ENCODE measurements at regions not wholly inside any gene's neighbourhood (a gene's known extent, or its start where the extent isn't known, plus 50 kb on each side); places are given as distances from the start of the nearest gene placed in this dataset.
"Not testable (repeated sequence)": the region's sequence is repeated elsewhere in the genome, so short reads cannot be mapped to it uniquely, and the experiment has no call there.

DNA sequence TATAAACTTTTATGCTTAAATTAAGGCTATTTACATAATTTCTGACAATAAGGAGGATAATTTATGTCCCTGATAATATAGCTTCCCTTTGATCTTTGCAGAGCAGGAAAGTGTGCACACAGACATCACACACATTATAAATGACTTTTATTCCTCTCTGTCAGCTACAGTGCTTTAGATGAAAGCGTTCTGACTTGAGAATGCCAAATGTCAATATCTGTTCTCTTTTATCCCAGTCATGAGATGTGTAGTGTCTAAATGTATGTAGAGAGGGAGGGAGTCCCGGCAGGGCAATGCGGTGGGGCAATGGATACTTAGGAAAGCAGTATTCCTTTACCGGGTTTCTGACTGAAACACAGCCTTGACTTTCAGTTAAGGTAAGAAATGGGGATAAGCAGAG lies 225.4 kb upstream of the CHORDC1 start:
- Histone ChIP-seq H3K9me3 (ENCODE audit: control insufficient read depth in 3 of 3, low read length in 3 of 3) (no peaks in the 10 kb centered on the region), H3K4me1 (ENCODE audit: control insufficient read depth in 3 of 3, insufficient read depth in 3 of 3, low read length in 3 of 3) (peaks cover 0 to 3% (median 0%) of the 10 kb centered on the region in 3 donors), H3K36me3 (ENCODE audit: control insufficient read depth in 3 of 3, insufficient read depth in 3 of 3, low read length in 3 of 3) (no peaks in the 10 kb centered on the region), H3K27ac (ENCODE audit: low read depth, low read length) (no peak overlapping the region), H3K9ac (ENCODE audit: low read depth in 1 of 3, low read length in 3 of 3) (no peak overlapping the region), H3K27me3 (ENCODE audit: control insufficient read depth in 3 of 3, insufficient read depth in 3 of 3, low read length in 3 of 3) (no peaks in the 10 kb centered on the region), H3K4me3 (ENCODE audit: low read length in 3 of 3) (no peak overlapping the region)

DNA sequence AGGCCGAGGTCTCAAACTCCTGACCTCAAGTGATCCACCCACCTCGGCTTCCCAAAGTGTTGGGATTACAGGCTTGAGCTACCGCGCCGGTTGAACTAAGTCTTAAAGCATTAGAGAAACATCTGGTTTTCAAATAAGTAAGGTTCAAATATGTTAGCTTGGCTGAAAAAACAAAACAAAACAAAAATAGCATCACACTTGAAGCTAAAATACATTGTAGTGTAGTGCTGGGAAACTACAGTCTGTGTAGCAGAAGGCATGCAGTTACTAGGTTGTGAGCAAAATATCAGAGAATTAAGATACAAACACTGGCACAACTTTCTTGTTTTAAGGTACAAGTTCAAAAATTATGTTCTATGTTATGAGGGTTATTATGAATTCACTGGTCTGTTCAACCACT lies 224.8 kb upstream of the CHORDC1 start:
- Histone ChIP-seq H3K9ac (ENCODE audit: low read depth in 1 of 3, low read length in 3 of 3) (no peak overlapping the region), H3K27me3 (ENCODE audit: control insufficient read depth in 3 of 3, insufficient read depth in 3 of 3, low read length in 3 of 3) (no peaks in the 10 kb centered on the region), H3K4me3 (ENCODE audit: low read length in 3 of 3) (no peak overlapping the region), H3K36me3 (ENCODE audit: control insufficient read depth in 3 of 3, insufficient read depth in 3 of 3, low read length in 3 of 3) (no peaks in the 10 kb centered on the region), H3K4me1 (ENCODE audit: control insufficient read depth in 3 of 3, insufficient read depth in 3 of 3, low read length in 3 of 3) (peaks cover 0 to 3% (median 0%) of the 10 kb centered on the region in 3 donors), H3K9me3 (ENCODE audit: control insufficient read depth in 3 of 3, low read length in 3 of 3) (no peaks in the 10 kb centered on the region), H3K27ac (ENCODE audit: low read depth, low read length) (no peak overlapping the region)

DNA sequence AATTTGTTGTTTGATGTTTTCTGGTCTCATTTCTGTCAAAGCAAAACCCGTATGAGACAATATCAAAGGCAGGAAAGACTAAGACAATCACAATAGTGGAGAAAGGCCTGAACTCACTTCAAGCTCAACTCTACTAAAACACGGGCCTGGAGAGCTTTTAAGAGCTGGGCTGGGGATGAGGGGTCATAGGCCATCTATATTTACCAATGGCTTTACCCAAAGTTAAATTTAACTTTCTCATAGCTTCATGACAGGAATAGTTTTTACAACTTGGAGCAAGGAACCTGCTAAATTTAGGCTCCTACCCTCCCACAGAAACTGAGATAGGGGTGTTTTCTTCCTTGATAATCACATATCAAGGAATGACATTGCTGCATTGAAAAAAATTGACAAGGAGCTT lies 223.4 kb upstream of the CHORDC1 start:
- Histone ChIP-seq H3K9me3 (ENCODE audit: control insufficient read depth in 3 of 3, low read length in 3 of 3) (no peaks in the 10 kb centered on the region), H3K4me1 (ENCODE audit: control insufficient read depth in 3 of 3, insufficient read depth in 3 of 3, low read length in 3 of 3) (peaks cover 0 to 3% (median 0%) of the 10 kb centered on the region in 3 donors), H3K36me3 (ENCODE audit: control insufficient read depth in 3 of 3, insufficient read depth in 3 of 3, low read length in 3 of 3) (no peaks in the 10 kb centered on the region), H3K9ac (ENCODE audit: low read depth in 1 of 3, low read length in 3 of 3) (no peak overlapping the region), H3K27ac (ENCODE audit: low read depth, low read length) (no peak overlapping the region), H3K27me3 (ENCODE audit: control insufficient read depth in 3 of 3, insufficient read depth in 3 of 3, low read length in 3 of 3) (no peaks in the 10 kb centered on the region), H3K4me3 (ENCODE audit: low read length in 3 of 3) (no peak overlapping the region)

DNA sequence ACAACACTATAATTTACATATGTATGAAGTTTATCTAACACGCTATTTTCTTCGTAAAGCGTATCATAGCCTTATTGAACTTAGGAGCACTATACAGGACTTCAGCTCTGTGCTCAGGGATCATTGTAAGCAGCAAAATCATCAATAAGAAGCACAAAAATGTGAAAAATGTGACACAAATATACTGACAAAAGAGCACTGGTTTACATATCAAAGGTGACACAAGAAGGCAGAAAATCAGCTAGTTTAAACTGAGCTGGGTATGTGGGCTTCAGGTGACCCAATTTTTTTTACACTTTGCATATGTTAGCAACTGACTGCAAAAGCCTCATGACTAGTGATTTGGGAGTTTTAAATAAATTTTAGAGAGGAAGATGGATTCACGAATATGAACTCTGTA lies 215.2 kb upstream of the CHORDC1 start:
- no peak overlapping the region for H3K9ac ChIP-seq (ENCODE audit: low read depth in 1 of 3, low read length in 3 of 3)
- no peak overlapping the region for H3K4me3 ChIP-seq (ENCODE audit: low read length in 3 of 3)
- H3K4me1 ChIP-seq (ENCODE audit: control insufficient read depth in 3 of 3, insufficient read depth in 3 of 3, low read length in 3 of 3): no peaks in the 10 kb centered on the region
- no peaks in the 10 kb centered on the region for H3K9me3 ChIP-seq (ENCODE audit: control insufficient read depth in 3 of 3, low read length in 3 of 3)
- no peak overlapping the region for H3K27ac ChIP-seq (ENCODE audit: low read depth, low read length)
- no peaks in the 10 kb centered on the region for H3K36me3 ChIP-seq (ENCODE audit: control insufficient read depth in 3 of 3, insufficient read depth in 3 of 3, low read length in 3 of 3)
- no peaks in the 10 kb centered on the region for H3K27me3 ChIP-seq (ENCODE audit: control insufficient read depth in 3 of 3, insufficient read depth in 3 of 3, low read length in 3 of 3)

- Histone ChIP-seq H3K9me3 (ENCODE audit: control insufficient read depth in 3 of 3, low read length in 3 of 3) (no peaks in the 10 kb centered on the region), H3K27ac (ENCODE audit: low read depth, low read length) (no peak overlapping the region), H3K27me3 (ENCODE audit: control insufficient read depth in 3 of 3, insufficient read depth in 3 of 3, low read length in 3 of 3) (no peaks in the 10 kb centered on the region), H3K4me3 (ENCODE audit: low read length in 3 of 3) (no peak overlapping the region), H3K36me3 (ENCODE audit: control insufficient read depth in 3 of 3, insufficient read depth in 3 of 3, low read length in 3 of 3) (no peaks in the 10 kb centered on the region), H3K4me1 (ENCODE audit: control insufficient read depth in 3 of 3, insufficient read depth in 3 of 3, low read length in 3 of 3) (no peaks in the 10 kb centered on the region), H3K9ac (ENCODE audit: low read depth in 1 of 3, low read length in 3 of 3) (no peak overlapping the region)
Measured at GRCh38 chr11:90434858-90435257, 212.0 kb upstream of the CHORDC1 start.

- Histone ChIP-seq H3K4me3 (ENCODE audit: low read length in 3 of 3) (no peak overlapping the region), H3K9me3 (ENCODE audit: control insufficient read depth in 3 of 3, low read length in 3 of 3) (no peaks in the 10 kb centered on the region), H3K27me3 (ENCODE audit: control insufficient read depth in 3 of 3, insufficient read depth in 3 of 3, low read length in 3 of 3) (no peaks in the 10 kb centered on the region), H3K36me3 (ENCODE audit: control insufficient read depth in 3 of 3, insufficient read depth in 3 of 3, low read length in 3 of 3) (no peaks in the 10 kb centered on the region), H3K27ac (ENCODE audit: low read depth, low read length) (no peak overlapping the region), H3K4me1 (ENCODE audit: control insufficient read depth in 3 of 3, insufficient read depth in 3 of 3, low read length in 3 of 3) (no peaks in the 10 kb centered on the region), H3K9ac (ENCODE audit: low read depth in 1 of 3, low read length in 3 of 3) (no peak overlapping the region)
Measured at GRCh38 chr11:90428836-90429235, 206.0 kb upstream of the CHORDC1 start.

DNA sequence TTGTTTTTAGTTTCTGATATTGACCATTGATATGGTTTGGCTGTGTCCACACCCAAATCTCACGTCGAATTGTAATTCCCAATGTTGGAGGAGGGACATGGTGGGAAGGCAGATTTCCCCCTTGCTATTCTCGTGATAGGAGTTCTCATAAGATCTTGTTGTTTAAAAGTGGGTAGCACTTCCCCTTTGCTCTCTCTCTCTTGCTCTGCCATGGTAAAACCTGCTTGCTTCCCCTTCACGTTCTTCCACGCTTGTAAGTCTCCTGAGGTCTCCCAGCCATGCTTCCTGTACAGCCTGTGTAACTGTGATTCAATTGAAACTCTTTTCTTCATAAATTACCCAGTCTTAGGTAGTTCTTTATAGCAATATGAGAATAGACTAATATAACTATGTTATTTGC lies 203.6 kb upstream of the CHORDC1 start:
- Histone ChIP-seq H3K4me1 (ENCODE audit: control insufficient read depth in 3 of 3, insufficient read depth in 3 of 3, low read length in 3 of 3) (no peaks in the 10 kb centered on the region), H3K27me3 (ENCODE audit: control insufficient read depth in 3 of 3, insufficient read depth in 3 of 3, low read length in 3 of 3) (no peaks in the 10 kb centered on the region), H3K27ac (ENCODE audit: low read depth, low read length) (no peak overlapping the region), H3K36me3 (ENCODE audit: control insufficient read depth in 3 of 3, insufficient read depth in 3 of 3, low read length in 3 of 3) (no peaks in the 10 kb centered on the region), H3K4me3 (ENCODE audit: low read length in 3 of 3) (no peak overlapping the region), H3K9me3 (ENCODE audit: control insufficient read depth in 3 of 3, low read length in 3 of 3) (no peaks in the 10 kb centered on the region), H3K9ac (ENCODE audit: low read depth in 1 of 3, low read length in 3 of 3) (no peak overlapping the region)

DNA sequence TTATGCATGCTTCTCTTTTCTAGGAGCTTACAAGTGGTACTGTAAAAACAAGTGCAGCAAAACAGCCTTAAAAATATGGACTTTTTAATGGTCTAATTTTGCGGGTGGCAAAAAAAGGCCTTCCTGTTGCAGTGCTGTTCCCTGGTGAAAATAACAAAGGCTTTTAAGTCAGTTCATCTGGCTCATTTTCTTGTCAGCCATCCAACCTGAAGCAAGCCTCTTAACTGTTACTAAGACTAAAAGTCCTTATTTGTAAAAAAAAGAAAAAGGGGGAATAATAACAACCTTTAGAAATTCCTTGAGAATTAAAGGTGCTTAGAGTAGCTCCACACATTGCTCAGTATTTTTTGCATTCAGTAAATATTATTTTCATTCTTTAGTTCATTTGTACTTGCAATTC lies 200.5 kb upstream of the CHORDC1 start:
- Histone ChIP-seq H3K27ac (ENCODE audit: low read depth, low read length) (no peak overlapping the region), H3K9ac (ENCODE audit: low read depth in 1 of 3, low read length in 3 of 3) (no peak overlapping the region), H3K27me3 (ENCODE audit: control insufficient read depth in 3 of 3, insufficient read depth in 3 of 3, low read length in 3 of 3) (no peaks in the 10 kb centered on the region), H3K36me3 (ENCODE audit: control insufficient read depth in 3 of 3, insufficient read depth in 3 of 3, low read length in 3 of 3) (no peaks in the 10 kb centered on the region), H3K9me3 (ENCODE audit: control insufficient read depth in 3 of 3, low read length in 3 of 3) (no peaks in the 10 kb centered on the region), H3K4me1 (ENCODE audit: control insufficient read depth in 3 of 3, insufficient read depth in 3 of 3, low read length in 3 of 3) (no peaks in the 10 kb centered on the region), H3K4me3 (ENCODE audit: low read length in 3 of 3) (no peak overlapping the region)

DNA sequence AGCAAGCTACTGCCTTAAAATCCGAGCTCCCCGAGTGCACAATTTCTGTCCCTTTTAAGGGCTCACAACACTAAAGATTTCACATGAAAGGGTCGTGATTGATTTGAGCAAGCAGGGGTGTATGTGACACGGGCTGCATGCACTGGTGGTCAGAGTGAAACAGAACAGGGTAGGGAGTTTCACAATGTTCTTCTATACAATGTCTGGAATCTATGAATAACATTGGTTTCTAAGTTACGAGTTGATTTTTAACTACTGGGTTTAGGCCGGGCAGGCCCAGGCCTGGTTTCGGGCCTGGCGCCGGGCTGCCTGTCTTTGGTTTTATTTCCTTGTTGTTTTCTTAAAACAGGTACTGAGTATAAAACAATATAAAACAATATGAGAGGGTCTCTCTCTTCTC lies 199.9 kb upstream of the CHORDC1 start:
- not testable (repeated sequence) for H3K4me1 ChIP-seq (ENCODE audit: control insufficient read depth in 3 of 3, insufficient read depth in 3 of 3, low read length in 3 of 3); H3K4me3 ChIP-seq (ENCODE audit: low read length in 3 of 3); H3K27ac ChIP-seq (ENCODE audit: low read depth, low read length); H3K9me3 ChIP-seq (ENCODE audit: control insufficient read depth in 3 of 3, low read length in 3 of 3); H3K27me3 ChIP-seq (ENCODE audit: control insufficient read depth in 3 of 3, insufficient read depth in 3 of 3, low read length in 3 of 3); H3K9ac ChIP-seq (ENCODE audit: low read depth in 1 of 3, low read length in 3 of 3); H3K36me3 ChIP-seq (ENCODE audit: control insufficient read depth in 3 of 3, insufficient read depth in 3 of 3, low read length in 3 of 3)

- no peak overlapping the region for H3K4me3 ChIP-seq (ENCODE audit: low read length in 3 of 3)
- H3K27ac ChIP-seq (ENCODE audit: low read depth, low read length): no peak overlapping the region
- no peaks in the 10 kb centered on the region for H3K9me3 ChIP-seq (ENCODE audit: control insufficient read depth in 3 of 3, low read length in 3 of 3)
- H3K9ac ChIP-seq (ENCODE audit: low read depth in 1 of 3, low read length in 3 of 3): no peak overlapping the region
- no peaks in the 10 kb centered on the region for H3K27me3 ChIP-seq (ENCODE audit: control insufficient read depth in 3 of 3, insufficient read depth in 3 of 3, low read length in 3 of 3)
- no peaks in the 10 kb centered on the region for H3K4me1 ChIP-seq (ENCODE audit: control insufficient read depth in 3 of 3, insufficient read depth in 3 of 3, low read length in 3 of 3)
- no peaks in the 10 kb centered on the region for H3K36me3 ChIP-seq (ENCODE audit: control insufficient read depth in 3 of 3, insufficient read depth in 3 of 3, low read length in 3 of 3)
Measured at GRCh38 chr11:90414221-90414620, 191.4 kb upstream of the CHORDC1 start.

DNA sequence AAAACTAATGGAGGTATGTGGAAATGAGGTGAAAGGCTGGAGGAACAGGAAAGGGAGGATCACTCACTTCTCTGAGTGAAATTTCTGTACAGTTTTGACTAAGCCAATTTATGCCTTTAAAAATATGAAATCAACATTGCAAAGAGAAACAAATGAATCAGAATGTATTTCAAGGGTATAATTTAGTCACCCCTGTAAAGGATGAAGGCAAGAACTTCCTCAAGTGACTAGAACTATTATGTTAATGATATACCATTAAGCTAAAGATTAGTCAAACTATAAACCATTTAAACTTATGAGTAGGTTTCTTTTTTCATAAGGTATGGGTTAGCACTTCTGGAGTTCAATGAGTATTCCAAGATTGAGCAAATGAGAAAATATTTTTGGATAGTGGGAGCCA lies 184.5 kb upstream of the CHORDC1 start:
- Histone ChIP-seq H3K4me3 (ENCODE audit: low read length in 3 of 3) (no peak overlapping the region), H3K9me3 (ENCODE audit: control insufficient read depth in 3 of 3, low read length in 3 of 3) (no peaks in the 10 kb centered on the region), H3K9ac (ENCODE audit: low read depth in 1 of 3, low read length in 3 of 3) (no peak overlapping the region), H3K36me3 (ENCODE audit: control insufficient read depth in 3 of 3, insufficient read depth in 3 of 3, low read length in 3 of 3) (no peaks in the 10 kb centered on the region), H3K4me1 (ENCODE audit: control insufficient read depth in 3 of 3, insufficient read depth in 3 of 3, low read length in 3 of 3) (no peaks in the 10 kb centered on the region), H3K27me3 (ENCODE audit: control insufficient read depth in 3 of 3, insufficient read depth in 3 of 3, low read length in 3 of 3) (no peaks in the 10 kb centered on the region), H3K27ac (ENCODE audit: low read depth, low read length) (no peak overlapping the region)

Data from skeletal muscle tissue (tissue), 3 donors.